GM18519 (cell line): ENCODE measurements at regions not wholly inside any gene's neighbourhood (a gene's known extent, or its start where the extent isn't known, plus 50 kb on each side); places are given as distances from the start of the nearest gene placed in this dataset.
A peak's percentile ranks its signal among the peaks of the same experiment; 100 is the strongest.
"Not testable (repeated sequence)": the region's sequence is repeated elsewhere in the genome, so short reads cannot be mapped to it uniquely, and the experiment has no call there.

Experiments
- ATAC-seq: cut with Tn5 transposase; IDR thresholded peaks from one replicate; pipeline ENCODE4 v1.9.1; 2021; ENCODE audit warnings: mild to moderate bottlenecking, moderate library complexity; ENCODE audit not compliant: unreplicated experiment, low FRiP score

DNA sequence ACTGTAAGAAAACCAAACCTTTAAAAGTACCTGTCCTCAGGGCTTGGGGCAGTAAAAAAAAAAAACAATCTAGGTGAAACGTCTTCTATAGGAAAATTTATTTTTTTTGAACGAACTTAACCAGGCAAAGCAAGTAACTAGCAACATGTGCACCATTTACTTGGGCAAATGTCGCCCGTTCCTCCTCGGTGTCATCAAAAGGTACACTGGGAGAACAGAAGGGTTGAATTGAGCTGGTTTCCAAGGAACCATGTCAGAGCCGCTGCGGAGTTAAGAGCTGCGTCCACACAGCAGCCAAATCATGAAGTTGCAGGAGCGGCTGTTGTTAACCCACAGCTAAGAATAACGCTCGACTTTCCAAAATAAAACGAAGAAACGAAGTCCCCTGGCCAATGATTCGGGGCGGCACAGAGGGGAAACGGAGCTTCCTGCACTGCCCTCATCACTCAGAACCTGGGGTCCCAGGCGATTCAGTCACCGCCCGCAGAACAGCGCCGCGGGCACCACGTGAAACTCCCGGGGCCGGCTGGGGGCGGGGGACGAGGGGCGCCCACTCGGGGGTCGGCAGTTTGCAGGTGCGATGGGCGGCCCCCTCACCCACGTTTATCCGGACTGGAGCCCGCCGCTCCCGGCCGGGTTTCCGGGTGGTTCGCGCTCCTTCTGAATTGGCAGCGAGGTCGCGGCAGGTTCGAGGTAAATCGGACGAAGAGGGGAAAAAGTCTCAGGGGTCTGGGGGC, 53.6 kb upstream of the PLGLB1 start:
- not testable (repeated sequence) for ATAC-seq

- ATAC-seq: peak; percentile 31
These were observed 54.2 kb upstream of the PLGLB1 start for GRCh38 chr2:87075791-87076252.

GRCh38 chr2:87076253-87077123, 54.8 kb upstream of the PLGLB1 start:
- peak; percentile 85 for ATAC-seq

- ATAC-seq: not testable (repeated sequence)
These were observed 55.4 kb upstream of the PLGLB1 start for GRCh38 chr2:87077124-87077446.

DNA sequence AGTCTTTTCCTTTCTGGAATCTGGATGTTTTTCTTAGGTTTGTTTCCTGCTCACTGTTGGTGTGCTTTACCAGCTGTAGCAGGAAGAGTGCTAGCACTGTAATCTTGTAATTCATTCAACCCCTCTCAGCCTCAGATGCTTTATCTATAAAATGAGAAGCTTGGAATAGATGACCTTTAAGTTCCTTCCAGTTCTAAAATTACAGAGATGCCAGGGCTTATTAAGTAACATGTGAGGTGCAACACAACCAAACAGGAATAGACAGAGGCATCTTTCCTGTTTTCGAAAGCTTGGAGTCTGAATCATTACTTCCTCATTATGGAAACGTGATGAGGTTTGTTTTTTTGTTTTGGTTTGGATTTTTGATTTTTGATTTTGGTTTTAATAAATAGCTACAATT, 60.1 kb upstream of the PLGLB1 start:
- not testable (repeated sequence) for ATAC-seq

DNA sequence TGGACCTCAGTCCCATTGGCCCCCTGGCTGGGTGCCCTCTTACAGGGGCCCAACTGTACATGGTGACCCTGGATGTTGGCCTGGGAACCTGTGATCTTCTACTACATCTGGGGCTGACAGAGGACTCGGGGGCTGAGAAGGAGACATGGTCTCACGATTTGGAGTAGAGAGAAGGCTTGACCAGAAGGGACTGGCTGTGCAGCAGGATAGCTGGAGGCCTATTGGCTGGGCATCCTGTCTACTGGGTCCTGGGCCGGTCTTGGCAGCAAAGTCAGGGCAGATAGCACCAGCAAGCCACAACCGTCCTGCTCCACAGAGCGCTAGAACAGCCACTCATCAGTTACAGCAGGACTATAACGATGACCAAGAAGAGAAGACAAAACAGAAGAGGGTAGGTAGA, 66.4 kb upstream of the PLGLB1 start:
- ATAC-seq: not testable (repeated sequence)

GRCh38 chr2:87089401-87089800, 67.8 kb upstream of the PLGLB1 start:
- not testable (repeated sequence) for ATAC-seq

DNA sequence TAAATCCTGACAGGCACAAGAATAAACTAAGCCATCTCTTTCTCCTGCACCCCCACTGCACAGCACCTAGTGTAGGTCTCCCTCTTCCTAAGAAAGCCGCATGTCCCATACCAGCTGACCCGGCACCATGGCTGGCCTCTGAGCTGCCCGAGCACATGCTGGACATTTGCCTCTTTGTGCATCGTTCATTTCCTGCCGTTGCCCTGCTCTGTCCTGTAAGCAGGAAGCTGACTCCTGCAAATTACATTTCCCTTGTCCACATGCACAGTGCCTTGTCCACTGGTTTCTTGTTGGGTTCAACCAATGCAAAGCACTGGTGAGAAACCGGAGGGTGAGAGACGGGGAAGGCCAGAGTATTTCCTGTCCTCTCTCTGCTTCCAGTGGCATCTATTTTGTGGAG, 71.6 kb upstream of the PLGLB1 start:
- ATAC-seq: not testable (repeated sequence)

DNA sequence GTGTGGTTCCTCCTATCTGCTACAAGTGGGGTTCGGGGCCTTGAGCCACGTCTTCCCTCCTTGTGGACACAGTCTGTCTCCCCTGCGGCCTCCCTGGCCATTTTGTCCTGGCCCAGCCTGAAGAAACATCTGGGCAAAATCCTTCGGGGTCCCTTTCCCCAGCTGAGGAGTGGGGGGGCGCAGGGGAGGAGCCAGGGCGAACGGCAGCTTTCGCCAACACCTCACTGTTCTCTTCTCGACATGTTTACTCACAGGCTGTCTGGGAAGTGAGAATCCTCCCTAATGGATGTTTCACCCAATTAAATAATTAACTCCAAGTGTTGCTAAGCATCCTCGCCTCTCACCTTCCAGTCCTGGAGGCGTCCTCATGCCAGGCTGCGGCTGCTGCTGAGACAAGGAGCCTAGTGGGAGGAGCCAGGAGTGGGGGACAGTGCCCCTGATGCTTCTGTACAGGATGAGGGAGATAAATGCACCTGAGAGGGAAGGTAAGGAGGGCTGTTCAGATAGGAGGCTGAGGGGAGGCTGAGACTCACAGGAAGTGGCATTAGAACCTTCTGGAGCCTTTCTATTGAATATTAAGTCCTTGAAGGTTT, 72.4 kb upstream of the PLGLB1 start:
- not testable (repeated sequence) for ATAC-seq

- not testable (repeated sequence) for ATAC-seq
These were observed 74.2 kb upstream of the PLGLB1 start for GRCh38 chr2:87095804-87096203.

DNA sequence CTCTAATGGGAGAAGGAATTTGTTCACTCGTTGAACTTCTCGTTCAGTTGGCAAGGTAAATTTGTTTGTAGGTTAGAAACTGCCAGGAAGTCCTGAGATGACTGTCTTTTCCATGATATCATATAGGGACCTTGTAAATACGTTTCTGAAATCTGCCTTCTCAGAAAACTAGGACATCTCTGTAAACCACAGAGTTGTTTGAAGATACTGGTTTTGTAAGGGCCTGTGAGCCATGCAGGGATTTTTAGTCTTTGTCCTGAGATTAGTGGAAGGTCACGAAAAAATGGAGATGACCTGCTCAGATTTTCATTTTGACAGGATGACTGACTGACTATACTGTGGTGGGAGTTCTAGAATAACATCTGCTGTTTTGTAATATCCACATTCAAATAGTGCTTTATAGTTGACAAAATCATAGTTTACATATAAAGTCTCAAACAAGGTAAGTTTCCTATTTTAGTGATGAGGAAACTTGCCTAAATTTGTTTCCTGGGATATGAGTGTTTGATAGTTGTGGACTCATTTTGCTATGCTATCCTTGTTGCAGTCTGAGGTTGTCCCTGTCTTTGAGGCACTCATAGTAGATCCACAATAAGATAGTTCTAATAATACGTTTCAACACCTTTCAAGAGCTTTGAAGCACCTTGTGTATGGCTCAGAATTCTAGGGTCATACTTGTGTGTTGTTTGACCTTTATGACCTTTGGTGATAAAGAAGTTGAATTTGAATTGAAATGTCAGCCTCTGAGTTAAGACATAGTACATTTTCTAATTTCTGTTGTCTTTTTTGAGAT, 107.3 kb upstream of the PLGLB1 start:
- not testable (repeated sequence) for ATAC-seq

GRCh38 chr2:87132577-87132976, 110.9 kb upstream of the PLGLB1 start:
- peak; percentile 53 for ATAC-seq

- ATAC-seq: not testable (repeated sequence)
These were observed 130.3 kb upstream of the PLGLB1 start for GRCh38 chr2:87151835-87152493.

GRCh38 chr2:87174454-87174853, 152.8 kb upstream of the PLGLB1 start:
- not testable (repeated sequence) for ATAC-seq

DNA sequence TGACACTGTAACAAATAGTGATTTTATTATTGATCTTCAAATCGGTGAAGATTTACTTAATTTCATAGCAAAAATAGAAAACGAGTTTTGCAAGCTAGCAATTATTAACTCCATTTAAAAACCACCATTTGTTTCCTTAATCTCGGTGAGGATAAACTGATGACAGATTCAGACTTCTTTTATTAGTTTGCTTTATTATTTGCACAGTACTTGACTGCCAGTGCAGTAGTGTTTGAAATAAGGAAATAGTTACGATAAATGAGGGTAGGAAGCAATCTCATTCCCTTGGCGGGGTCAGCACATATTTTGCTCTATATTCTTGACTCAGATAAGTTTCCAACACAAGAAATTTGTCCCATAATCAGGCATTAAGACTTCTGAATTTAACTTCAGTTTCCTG, 161.7 kb upstream of the PLGLB1 start:
- ATAC-seq: not testable (repeated sequence)

GRCh38 chr2:87184260-87184659, 162.6 kb upstream of the PLGLB1 start:
- not testable (repeated sequence) for ATAC-seq

- ATAC-seq: not testable (repeated sequence)
These were observed 167.6 kb upstream of the PLGLB1 start for GRCh38 chr2:87189214-87189613.

- peak; percentile 79 for ATAC-seq
These were observed 171.7 kb upstream of the PLGLB1 start for GRCh38 chr2:87193336-87193735.

DNA sequence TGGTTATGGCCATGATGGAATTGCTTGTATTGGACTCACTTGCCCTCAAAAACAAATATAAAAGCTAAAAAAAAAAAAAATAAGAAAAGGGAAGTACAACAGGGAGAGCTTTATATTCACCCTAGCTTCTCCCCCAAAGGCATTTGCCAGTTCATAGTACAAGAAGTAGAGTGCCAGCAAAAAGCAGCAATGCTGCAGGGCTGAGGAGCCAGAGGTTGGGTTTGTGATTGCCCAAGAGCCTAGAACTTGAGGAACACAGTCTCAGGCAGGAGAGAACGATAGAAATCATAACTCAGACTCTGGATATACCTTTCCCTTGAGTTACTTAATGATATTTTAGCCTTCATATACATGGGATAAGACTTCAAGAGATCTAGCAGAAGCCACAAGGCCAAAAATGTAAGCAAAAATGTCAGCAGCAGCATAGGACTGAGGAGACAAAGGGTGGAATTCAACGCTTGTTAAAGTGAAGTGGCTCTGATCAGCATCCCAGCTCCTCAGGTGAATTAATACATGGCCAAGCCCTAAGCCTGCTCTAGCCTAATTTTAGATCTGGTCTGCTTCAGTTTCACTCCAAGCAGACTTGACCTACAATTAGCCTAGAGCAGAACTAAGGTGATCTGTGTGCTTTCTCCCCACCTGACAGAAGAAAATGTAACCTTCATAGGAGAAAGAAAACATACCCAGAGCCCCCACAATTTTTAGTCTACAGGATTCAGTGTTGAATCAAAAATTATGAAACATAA, 172.8 kb upstream of the PLGLB1 start:
- ATAC-seq: not testable (repeated sequence)
